Epithelial cell of esophagus (primary cell): ENCODE measurements at regions not wholly inside any gene's neighbourhood (a gene's known extent, or its start where the extent isn't known, plus 50 kb on each side); places are given as distances from the start of the nearest gene placed in this dataset.

ENCODE experiments used
- DNase-seq: peaks from one replicate; pipeline ENCODE4 v3.0.0; 2010; ENCODE audit warnings: low read depth
- H3K4me3 ChIP-seq: 2 replicates; pipeline ENCODE4 v1.5.1; 2011; ENCODE audit warnings: mild to moderate bottlenecking, low read length, control low read depth
- CTCF ChIP-seq: IDR thresholded peaks from 2 replicates; pipeline ENCODE4 v1.5.1; 2011; ENCODE audit warnings: low read depth, mild to moderate bottlenecking, low read length, control low read depth, inconsistent platforms; ENCODE audit not compliant: insufficient read depth; ENCODE audit errors: missing control alignments

- no peak for DNase-seq
- H3K4me3 ChIP-seq, result no peak overlapping the region
- no peak for TF ChIP-seq CTCF
These were observed 252.1 kb upstream of the ZNF608 start for GRCh38 chr5:124998520-124998919.

- DNase-seq, result no peak
- no peak overlapping the region for H3K4me3 ChIP-seq
- TF ChIP-seq CTCF, result no peak
These were observed 256.5 kb upstream of the ZNF608 start for GRCh38 chr5:125002727-125003598.

- TF ChIP-seq CTCF, result no peak
- no peak for DNase-seq
- no peak overlapping the region for H3K4me3 ChIP-seq
These were observed 257.6 kb upstream of the ZNF608 start for GRCh38 chr5:125004009-125004408.

DNA sequence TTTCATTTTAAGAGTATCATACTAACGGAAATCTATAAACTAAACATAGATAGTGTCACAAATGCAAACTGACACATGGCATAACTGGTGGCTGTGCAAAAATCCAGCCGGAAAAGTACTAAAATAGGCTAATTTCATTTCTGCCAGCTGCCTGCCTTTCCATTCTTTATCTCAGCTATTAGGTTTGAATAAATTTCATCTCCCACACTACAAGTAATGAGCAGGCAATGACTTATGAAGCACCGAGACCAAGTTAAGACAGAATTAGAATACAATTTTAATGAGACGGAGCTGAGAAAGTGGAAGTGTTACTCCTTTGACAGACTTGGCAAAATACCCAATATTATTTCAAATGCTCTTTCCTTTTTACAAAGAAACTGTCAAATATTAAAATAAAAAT, 258.8 kb upstream of the ZNF608 start:
- no peak overlapping the region for H3K4me3 ChIP-seq
- TF ChIP-seq CTCF, result no peak
- DNase-seq, result no peak

- H3K4me3 ChIP-seq, result no peak overlapping the region
- no peak for TF ChIP-seq CTCF
These were observed 259.7 kb upstream of the ZNF608 start for GRCh38 chr5:125006011-125006685.

DNA sequence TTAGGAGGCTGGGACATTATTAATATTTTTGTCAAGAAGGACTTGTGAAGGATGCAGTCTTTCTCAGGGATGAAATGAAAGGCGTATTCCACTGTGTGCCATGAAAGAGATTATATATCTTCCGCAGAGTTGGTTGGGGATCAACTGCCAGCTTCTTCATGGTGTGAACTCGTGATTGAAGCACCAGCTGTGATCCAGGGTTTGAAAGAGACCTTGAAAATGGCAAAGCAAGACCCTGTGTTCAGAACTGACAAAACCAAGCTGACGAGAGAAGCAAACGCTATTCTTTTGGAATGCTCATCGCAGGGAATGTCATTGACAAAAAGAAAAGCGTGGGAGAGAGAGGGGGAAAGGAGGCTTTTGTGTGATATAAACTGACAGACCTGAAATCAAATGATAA, 263.9 kb upstream of the ZNF608 start:
- no peak overlapping the region for H3K4me3 ChIP-seq
- no peak for TF ChIP-seq CTCF
- DNase-seq, result no peak

More at GRCh38 chr5:125006011-125006685, 259.7 kb upstream of the ZNF608 start:
- no peak for DNase-seq

GRCh38 chr5:125011014-125011413, 264.6 kb upstream of the ZNF608 start:
- no peak for DNase-seq
- H3K4me3 ChIP-seq, result no peak overlapping the region
- no peak for TF ChIP-seq CTCF
